A673 (cell line): ENCODE measurements at regions not wholly inside any gene's neighbourhood (a gene's known extent, or its start where the extent isn't known, plus 50 kb on each side); places are given as distances from the start of the nearest gene placed in this dataset.

Source experiments
- CTCF ChIP-seq: fragments of 300-800, 200-600 bp; sonication (generic); conservative IDR thresholded peaks from 2 replicates; pipeline ENCODE4 v1.5.1; 2017; ENCODE audit warnings: low read depth, mild to moderate bottlenecking, antibody characterized with exemption, low read length, moderate library complexity, mixed read lengths
- EZH2 ChIP-seq: fragments of 200-600 bp; sonication (generic); IDR thresholded peaks from 2 replicates; pipeline ENCODE4 v1.6.1; 2017; ENCODE audit warnings: borderline replicate concordance, low read depth, mild to moderate bottlenecking, mixed read lengths, antibody characterized with exemption, low read length; ENCODE audit not compliant: poor library complexity, severe bottlenecking

GRCh38 chr1:37389327-37389726, 85.1 kb upstream of the ZC3H12A start:
- no peak for TF ChIP-seq CTCF
- TF ChIP-seq EZH2, result no peak
